Activated naive CD4-positive, alpha-beta T cell treated with anti-CD3 and anti-CD28 coated beads, Interleukin-2, amount 10 ng/mL, durations not matched to agents 7 days and 5 days (primary cell): ENCODE measurements at regions not wholly inside any gene's neighbourhood (a gene's known extent, or its start where the extent isn't known, plus 50 kb on each side); places are given as distances from the start of the nearest gene placed in this dataset.
"Not testable (repeated sequence)": the region's sequence is repeated elsewhere in the genome, so short reads cannot be mapped to it uniquely, and the experiment has no call there.

Experiments used
- CTCF ChIA-PET: fragments of 350-600 bp; sonication (Branson Sonifier 250); formaldehyde crosslinking; loops from one replicate; lab custom pipeline; 2021; ENCODE audit warnings: antibody characterized with exemption; lab: Charles Lee
- DNase-seq: peaks from one replicate; pipeline ENCODE4 v3.0.0-alpha.2; 2020
- H3K27ac Mint-ChIP-seq: one replicate; pipeline ENCODE4 v1.8.0; 2021; ENCODE audit warnings: mild to moderate bottlenecking, moderate library complexity, mixed read lengths
- H3K27me3 Mint-ChIP-seq: one replicate; pipeline ENCODE4 v1.8.0; 2021; ENCODE audit warnings: mild to moderate bottlenecking, mixed read lengths
- H3K36me3 Mint-ChIP-seq: one replicate; pipeline ENCODE4 v1.8.0; 2021; ENCODE audit warnings: mixed read lengths
- H3K4me1 Mint-ChIP-seq: one replicate; pipeline ENCODE4 v1.8.0; 2021; ENCODE audit warnings: mixed read lengths
- H3K4me3 Mint-ChIP-seq: one replicate; pipeline ENCODE4 v1.8.0; 2021; ENCODE audit warnings: mild to moderate bottlenecking, moderate library complexity, mixed read lengths
- H3K9me3 Mint-ChIP-seq: one replicate; pipeline ENCODE4 v1.8.0; 2021; ENCODE audit warnings: mixed read lengths

GRCh38 chr4:138866314-138866713 lies 149.3 kb upstream of the NOCT start:
- CTCF ChIA-PET: no interaction called here
- no peaks in the 10 kb centered on the region for H3K36me3 Mint-ChIP-seq
- H3K4me3 Mint-ChIP-seq: no peak overlapping the region
- H3K27me3 Mint-ChIP-seq: peaks cover 8% of the 10 kb centered on the region
- no peaks in the 10 kb centered on the region for H3K4me1 Mint-ChIP-seq
- no peak overlapping the region for H3K27ac Mint-ChIP-seq
- H3K9me3 Mint-ChIP-seq: no peaks in the 10 kb centered on the region
- DNase-seq: no peak

DNA sequence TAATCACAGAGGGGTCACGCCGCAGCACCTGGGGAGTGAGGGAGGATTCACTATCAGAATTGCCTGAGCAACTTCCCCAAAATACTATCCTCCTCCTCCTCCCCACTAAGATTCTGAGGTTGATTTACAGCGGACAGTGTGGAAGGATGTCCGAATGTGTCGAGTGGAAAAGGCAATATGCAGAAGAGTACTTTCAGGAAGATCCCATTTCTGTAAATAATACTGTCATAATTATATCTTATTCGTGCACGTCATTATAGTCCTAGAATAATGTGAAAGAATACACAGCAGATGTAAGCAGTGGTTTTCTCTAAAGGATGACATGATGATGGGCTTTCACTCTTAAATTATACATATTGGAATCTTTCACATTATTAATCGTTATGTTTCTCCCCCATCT lies 149.8 kb upstream of the NOCT start:
- Mint-ChIP-seq H3K4me3 (no peak overlapping the region), H3K9me3 (no peaks in the 10 kb centered on the region), H3K36me3 (no peaks in the 10 kb centered on the region), H3K4me1 (no peaks in the 10 kb centered on the region), H3K27ac (no peak overlapping the region), H3K27me3 (peaks cover 4% of the 10 kb centered on the region)
- CTCF ChIA-PET: no interaction called here
- no peak for DNase-seq

DNA sequence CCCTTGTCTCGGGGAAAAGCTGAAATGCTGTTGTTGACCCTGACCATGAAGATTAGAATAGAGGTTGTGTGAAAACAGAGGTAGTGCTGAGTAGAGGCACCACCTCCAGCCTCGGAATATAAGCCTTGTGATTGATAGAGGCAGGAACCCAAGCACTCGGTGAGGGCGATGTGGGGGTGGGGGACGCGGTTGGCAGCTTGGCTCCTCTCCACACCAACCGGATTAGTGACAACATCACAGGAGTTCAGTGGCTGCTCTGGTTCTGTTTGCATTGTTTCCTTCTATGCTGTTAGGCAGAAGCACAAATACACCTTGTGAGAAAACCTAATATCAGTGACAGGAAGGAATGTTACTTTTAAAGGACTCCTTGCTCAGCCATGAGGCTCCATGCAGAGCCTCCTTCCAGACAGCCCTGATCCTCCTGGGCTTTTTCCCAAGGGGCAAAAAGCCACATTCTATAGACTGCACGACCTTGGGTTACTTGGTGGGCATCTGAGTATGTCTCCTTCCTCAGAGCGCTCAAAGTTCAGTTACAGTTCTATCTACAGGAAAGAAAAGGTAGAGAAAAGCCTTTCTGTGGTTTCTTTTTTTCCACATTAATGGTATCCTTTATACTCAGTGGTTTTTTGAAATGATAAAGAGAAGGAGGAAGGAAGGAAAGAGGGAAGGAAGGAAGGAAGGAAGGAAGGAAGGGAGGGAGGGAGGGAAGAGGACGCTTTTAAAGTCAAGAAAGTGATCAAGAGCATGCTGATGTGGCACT lies 150.4 kb upstream of the NOCT start:
- Mint-ChIP-seq H3K4me3 (no peak overlapping the region), H3K36me3 (no peaks in the 10 kb centered on the region), H3K4me1 (no peaks in the 10 kb centered on the region), H3K27me3 (peaks cover 4% of the 10 kb centered on the region), H3K27ac (no peak overlapping the region), H3K9me3 (no peaks in the 10 kb centered on the region)
- no peak for DNase-seq
- CTCF ChIA-PET: no interaction called here

DNA sequence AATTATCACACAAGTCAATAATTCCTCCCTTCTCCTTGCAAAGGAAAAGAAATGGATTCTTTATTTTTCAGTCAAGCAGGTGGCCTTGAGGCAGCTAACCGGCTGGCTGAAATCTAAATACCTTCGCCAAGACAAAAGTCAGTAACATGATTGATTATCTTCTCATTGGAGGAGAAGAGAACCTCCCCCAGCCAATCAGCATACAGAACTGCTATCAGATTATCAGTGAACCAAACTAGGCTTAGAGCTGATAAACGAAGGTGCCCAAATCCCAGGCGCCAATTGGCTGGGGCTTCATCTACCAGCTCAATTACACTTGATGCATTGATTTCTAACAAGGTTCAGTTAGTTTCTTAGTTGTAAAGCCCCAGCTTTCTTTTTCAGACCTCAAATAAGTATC lies 152.4 kb upstream of the NOCT start:
- Mint-ChIP-seq H3K9me3 (no peaks in the 10 kb centered on the region), H3K4me3 (no peak overlapping the region), H3K4me1 (no peaks in the 10 kb centered on the region), H3K27ac (no peak overlapping the region), H3K36me3 (no peaks in the 10 kb centered on the region), H3K27me3 (peaks cover 4% of the 10 kb centered on the region)
- CTCF ChIA-PET: interaction anchor here (1.7 kb wide), 1 partner anchor 8 kb away, joined by 5 read pairs; no protein-coding TSS in a partner anchor
- DNase-seq: no peak

GRCh38 chr4:138861135-138861534 lies 154.4 kb upstream of the NOCT start:
- Mint-ChIP-seq H3K4me1 (no peaks in the 10 kb centered on the region), H3K27me3 (peaks cover 4% of the 10 kb centered on the region), H3K27ac (no peak overlapping the region), H3K9me3 (no peaks in the 10 kb centered on the region), H3K36me3 (no peaks in the 10 kb centered on the region), H3K4me3 (no peak overlapping the region)
- CTCF ChIA-PET: interaction anchor here (1.3 kb wide), 1 partner anchor 10 kb away, joined by 7 read pairs; no protein-coding TSS in a partner anchor
- no peak for DNase-seq

DNA sequence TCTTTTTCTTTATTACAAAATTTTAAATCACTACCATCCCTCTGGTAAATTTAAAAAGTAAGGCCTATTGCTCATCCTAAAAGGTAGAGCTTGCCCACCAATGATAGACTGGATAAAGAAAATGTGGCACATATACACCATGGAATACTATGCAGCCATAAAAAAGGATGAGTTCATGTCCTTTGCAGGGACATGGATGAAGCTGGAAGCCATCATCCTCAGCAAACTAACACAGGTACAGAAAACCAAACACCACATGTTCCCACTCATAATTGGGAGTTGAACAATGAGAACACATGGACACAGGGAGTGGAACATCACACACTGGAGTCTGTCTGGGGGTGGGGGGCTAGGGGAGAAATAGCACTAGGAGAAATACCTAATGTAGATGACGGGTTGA lies 155.2 kb upstream of the NOCT start:
- H3K27ac Mint-ChIP-seq, H3K27me3 Mint-ChIP-seq, H3K4me1 Mint-ChIP-seq, DNase-seq, H3K9me3 Mint-ChIP-seq, H3K36me3 Mint-ChIP-seq, H3K4me3 Mint-ChIP-seq: not testable (repeated sequence)
- CTCF ChIA-PET: interaction anchor here (1.3 kb wide), 1 partner anchor 11 kb away, joined by 7 read pairs; no protein-coding TSS in a partner anchor

GRCh38 chr4:138859254-138859653 lies 156.3 kb upstream of the NOCT start:
- H3K9me3 Mint-ChIP-seq: no peaks in the 10 kb centered on the region
- no peaks in the 10 kb centered on the region for H3K27me3 Mint-ChIP-seq
- H3K4me1 Mint-ChIP-seq: no peaks in the 10 kb centered on the region
- CTCF ChIA-PET: interaction anchor here (0.7 kb wide), 1 partner anchor 12 kb away, joined by 3 read pairs; no protein-coding TSS in a partner anchor
- no peak overlapping the region for H3K27ac Mint-ChIP-seq
- DNase-seq: no peak
- no peaks in the 10 kb centered on the region for H3K36me3 Mint-ChIP-seq
- H3K4me3 Mint-ChIP-seq: no peak overlapping the region

DNA sequence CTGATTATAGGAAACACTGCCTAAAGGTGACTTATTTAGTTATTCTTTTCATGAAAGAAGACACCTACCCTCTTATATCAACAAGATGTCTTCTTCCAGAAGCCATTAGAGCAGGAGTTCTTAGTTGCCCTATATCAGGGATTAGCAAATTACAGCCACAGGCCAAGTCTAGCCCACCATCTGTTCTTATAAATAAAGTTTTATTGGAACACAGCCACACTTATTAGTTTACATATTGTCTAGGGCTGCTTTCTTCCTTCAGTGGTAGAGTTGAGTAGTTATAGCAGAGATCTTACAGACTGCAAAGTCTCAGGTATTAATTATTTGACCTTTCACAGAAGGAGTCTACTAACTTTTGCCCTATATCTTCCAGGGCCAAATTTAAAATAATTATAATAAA lies 157.2 kb upstream of the NOCT start:
- Mint-ChIP-seq H3K9me3 (no peaks in the 10 kb centered on the region), H3K4me3 (no peak overlapping the region), H3K36me3 (no peaks in the 10 kb centered on the region), H3K27me3 (no peaks in the 10 kb centered on the region), H3K4me1 (no peaks in the 10 kb centered on the region), H3K27ac (no peak overlapping the region)
- CTCF ChIA-PET: no interaction called here
- DNase-seq: no peak

DNA sequence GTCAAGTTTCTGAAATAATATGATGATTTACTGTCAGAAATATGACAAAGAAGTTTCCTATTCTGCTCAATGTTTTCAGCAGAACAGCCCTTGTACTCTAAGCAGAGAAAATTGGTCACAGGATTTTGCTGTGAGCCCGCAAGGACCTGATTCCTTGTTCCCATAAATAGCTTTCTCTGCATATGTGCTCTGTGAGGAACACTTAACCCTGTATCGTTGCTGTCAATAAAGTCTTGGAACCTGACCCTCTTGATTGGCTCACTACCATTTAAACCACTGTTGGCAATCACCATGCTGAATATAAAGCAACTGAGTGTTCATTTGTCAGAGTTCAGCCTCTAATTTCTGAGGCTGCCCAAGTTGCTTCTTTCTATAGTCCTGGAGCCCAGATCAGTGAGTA lies 158.2 kb upstream of the NOCT start:
- Mint-ChIP-seq H3K4me1 (no peaks in the 10 kb centered on the region), H3K27me3 (no peaks in the 10 kb centered on the region), H3K4me3 (no peak overlapping the region), H3K36me3 (no peaks in the 10 kb centered on the region), H3K9me3 (no peaks in the 10 kb centered on the region), H3K27ac (no peak overlapping the region)
- CTCF ChIA-PET: no interaction called here
- DNase-seq: no peak

GRCh38 chr4:138852681-138853080 lies 162.9 kb upstream of the NOCT start:
- no peaks in the 10 kb centered on the region for H3K4me1 Mint-ChIP-seq
- H3K36me3 Mint-ChIP-seq: no peaks in the 10 kb centered on the region
- no peak overlapping the region for H3K27ac Mint-ChIP-seq
- no peaks in the 10 kb centered on the region for H3K9me3 Mint-ChIP-seq
- CTCF ChIA-PET: no interaction called here
- H3K4me3 Mint-ChIP-seq: no peak overlapping the region
- H3K27me3 Mint-ChIP-seq: no peaks in the 10 kb centered on the region
- DNase-seq: no peak

GRCh38 chr4:138851391-138852335 lies 163.9 kb upstream of the NOCT start:
- CTCF ChIA-PET: no interaction called here
- H3K36me3 Mint-ChIP-seq: no peaks in the 10 kb centered on the region
- no peaks in the 10 kb centered on the region for H3K9me3 Mint-ChIP-seq
- H3K4me3 Mint-ChIP-seq: no peak overlapping the region
- peaks cover 4% of the 10 kb centered on the region for H3K27me3 Mint-ChIP-seq
- H3K4me1 Mint-ChIP-seq: no peaks in the 10 kb centered on the region
- DNase-seq: no peak
- H3K27ac Mint-ChIP-seq: no peak overlapping the region

DNA sequence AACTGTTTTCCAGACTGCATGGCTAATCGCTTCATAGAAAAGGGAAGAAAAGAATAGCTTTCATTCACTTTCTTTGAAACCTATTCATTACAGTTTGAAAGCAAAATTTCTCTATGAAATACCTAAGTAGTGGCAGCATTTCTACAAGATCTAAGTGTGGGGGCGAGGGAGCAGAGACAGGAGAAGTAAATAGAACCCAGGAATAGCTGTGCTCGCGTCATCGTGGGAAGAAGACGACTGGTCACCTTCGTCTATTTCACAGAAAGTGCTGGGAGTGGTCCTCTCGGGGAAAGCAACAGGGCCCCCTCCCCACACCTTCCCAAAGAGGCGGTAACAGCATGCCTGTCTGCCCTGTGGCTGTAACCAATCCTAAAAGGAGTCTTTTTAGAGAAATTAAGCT lies 169.9 kb upstream of the NOCT start:
- no peaks in the 10 kb centered on the region for H3K9me3 Mint-ChIP-seq
- H3K27me3 Mint-ChIP-seq: peaks cover 16% of the 10 kb centered on the region
- H3K4me3 Mint-ChIP-seq: no peak overlapping the region
- H3K36me3 Mint-ChIP-seq: no peaks in the 10 kb centered on the region
- CTCF ChIA-PET: no interaction called here
- H3K27ac Mint-ChIP-seq: no peak overlapping the region
- H3K4me1 Mint-ChIP-seq: no peaks in the 10 kb centered on the region
- no peak for DNase-seq

DNA sequence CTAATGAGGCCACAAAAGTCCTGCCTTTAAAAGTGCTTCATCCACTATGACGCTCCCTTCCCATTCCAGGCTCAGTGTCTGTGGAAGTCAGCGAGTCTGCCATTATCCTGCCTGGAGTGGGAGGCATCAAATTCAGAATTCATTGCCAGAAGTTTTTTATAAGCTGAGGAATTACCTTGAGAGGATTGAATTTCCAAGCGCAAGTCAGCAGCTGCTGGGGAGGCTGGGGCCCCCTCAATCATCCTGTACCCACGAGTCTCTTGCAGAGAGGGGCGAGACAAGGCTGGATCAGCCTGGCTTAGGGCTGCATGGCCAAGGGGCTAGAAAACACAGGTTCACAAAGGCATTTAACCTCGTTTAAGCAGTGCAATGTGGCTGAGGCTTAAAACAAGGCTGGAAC lies 170.5 kb upstream of the NOCT start:
- H3K27me3 Mint-ChIP-seq: peaks cover 16% of the 10 kb centered on the region
- no peaks in the 10 kb centered on the region for H3K4me1 Mint-ChIP-seq
- CTCF ChIA-PET: no interaction called here
- no peak overlapping the region for H3K27ac Mint-ChIP-seq
- H3K4me3 Mint-ChIP-seq: no peak overlapping the region
- H3K9me3 Mint-ChIP-seq: no peaks in the 10 kb centered on the region
- no peaks in the 10 kb centered on the region for H3K36me3 Mint-ChIP-seq
- no peak for DNase-seq

DNA sequence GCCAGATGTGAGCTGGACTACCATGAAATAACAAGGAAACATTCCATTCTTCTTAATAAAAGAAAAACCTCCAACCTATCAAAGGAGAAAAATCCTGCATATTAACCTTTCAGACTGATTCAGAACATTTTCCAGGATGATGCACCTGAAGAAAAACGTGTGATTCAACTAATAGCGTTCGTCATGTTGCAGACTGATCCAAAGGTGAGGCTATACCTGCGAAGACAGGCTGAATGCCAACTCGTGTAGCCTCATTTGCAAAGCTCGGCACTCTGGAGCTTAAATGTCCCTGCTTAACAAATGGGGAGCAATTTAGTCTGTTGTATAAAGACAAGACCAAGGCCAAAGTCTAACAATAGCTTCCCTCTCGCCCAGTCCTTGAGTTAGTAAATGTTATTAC lies 172.0 kb upstream of the NOCT start:
- Mint-ChIP-seq H3K4me3 (no peak overlapping the region), H3K4me1 (no peaks in the 10 kb centered on the region), H3K27me3 (peaks cover 16% of the 10 kb centered on the region), H3K27ac (no peak overlapping the region), H3K9me3 (no peaks in the 10 kb centered on the region), H3K36me3 (no peaks in the 10 kb centered on the region)
- no peak for DNase-seq
- CTCF ChIA-PET: no interaction called here

DNA sequence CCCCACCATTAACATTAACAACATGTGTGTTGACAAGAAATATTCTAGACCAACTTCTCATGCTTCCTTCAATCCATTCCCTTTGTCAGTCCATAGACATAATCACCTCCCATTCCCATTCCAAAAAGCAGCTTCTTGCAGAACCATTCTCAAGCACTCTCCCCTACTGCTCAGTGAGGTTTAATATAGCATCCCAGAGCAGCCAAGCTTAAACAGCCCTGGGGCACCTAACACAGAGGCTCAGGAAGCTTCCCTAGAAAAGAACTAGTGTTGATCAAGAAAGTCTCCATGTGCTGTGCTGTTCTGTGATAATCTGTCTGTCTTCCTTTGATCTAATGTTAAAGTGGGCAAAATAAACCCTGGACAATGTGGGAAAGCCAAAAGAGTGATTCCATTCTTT lies 174.2 kb upstream of the NOCT start:
- CTCF ChIA-PET: no interaction called here
- DNase-seq: no peak
- Mint-ChIP-seq H3K27me3 (peaks cover 12% of the 10 kb centered on the region), H3K36me3 (no peaks in the 10 kb centered on the region), H3K4me1 (no peaks in the 10 kb centered on the region), H3K9me3 (no peaks in the 10 kb centered on the region), H3K27ac (no peak overlapping the region), H3K4me3 (no peak overlapping the region)
